BJ (cell line): ENCODE measurements at regions not wholly inside any gene's neighbourhood (a gene's known extent, or its start where the extent isn't known, plus 50 kb on each side); places are given as distances from the start of the nearest gene placed in this dataset.

Experiments used
- CTCF ChIA-PET: fragments of 350-600 bp; formaldehyde crosslinking; extraction: SDS; loops from one replicate; lab custom pipeline; 2021; ENCODE audit warnings: antibody characterized with exemption, inconsistent platforms; lab: Yijun Ruan, JAX
- POLR2A ChIA-PET: fragments of 300-600 bp; sonication (Branson Sonifier 250); formaldehyde crosslinking; extraction: SDS; loops from one replicate; lab custom pipeline; 2021; ENCODE audit warnings: antibody characterized with exemption; lab: Charles Lee
- DNase-seq: peaks from one replicate; pipeline ENCODE4 v3.0.0-alpha.2; 2011; ENCODE audit warnings: low read depth
- H3K27me3 ChIP-seq: 2 replicates; pipeline ENCODE4 v1.6.0; 2011; ENCODE audit warnings: low read length; ENCODE audit not compliant: control insufficient read depth, insufficient read depth
- H3K36me3 ChIP-seq: 2 replicates; pipeline ENCODE4 v1.5.1; 2011; ENCODE audit warnings: low read length; ENCODE audit not compliant: control insufficient read depth, insufficient read depth
- H3K4me3 ChIP-seq: 2 replicates; pipeline ENCODE4 v1.5.1; 2011; ENCODE audit warnings: low read depth, mild to moderate bottlenecking, control low read depth, low read length
- CTCF ChIP-seq: IDR thresholded peaks from 2 replicates; pipeline ENCODE4 v1.5.1; 2011; ENCODE audit warnings: low read depth, mild to moderate bottlenecking, control low read depth, inconsistent platforms, low read length, moderate library complexity; ENCODE audit not compliant: insufficient read depth

DNA sequence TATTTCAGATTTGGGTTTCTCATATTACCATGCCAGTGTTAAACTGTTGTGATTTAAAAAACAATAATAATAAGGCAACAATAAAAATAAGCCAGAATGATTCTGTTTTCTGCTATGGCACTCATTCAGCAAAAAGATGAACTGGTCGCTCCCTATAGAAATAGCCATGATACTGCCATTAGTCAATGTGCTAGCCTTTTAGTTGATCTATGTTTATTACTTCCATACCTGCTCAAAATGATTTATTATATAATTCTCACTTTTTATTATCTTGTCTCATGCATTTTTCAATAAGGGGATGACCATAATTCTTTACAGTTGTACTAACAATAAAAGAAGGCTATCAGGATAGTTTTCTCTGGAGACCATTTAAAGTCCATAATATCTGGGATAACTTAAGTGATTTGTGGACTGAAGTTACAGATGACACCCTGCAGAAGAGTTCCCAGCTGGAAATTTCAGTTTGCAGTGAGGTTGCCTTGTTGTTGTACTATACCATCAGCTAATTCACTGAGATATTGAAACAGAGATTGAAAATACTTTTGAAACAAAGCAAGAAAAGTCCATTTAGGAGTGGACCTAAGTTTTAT is 334.3 kb downstream of the GABRB2 start:
- H3K27me3 ChIP-seq: no peaks in the 10 kb centered on the region
- no peak for DNase-seq
- H3K36me3 ChIP-seq: no peaks in the 10 kb centered on the region
- TF ChIP-seq CTCF: no peak
- POLR2A ChIA-PET: no interaction called here
- CTCF ChIA-PET: no interaction called here
- H3K4me3 ChIP-seq: no peak overlapping the region

GRCh38 chr5:161201558-161201957 is 345.0 kb downstream of the GABRB2 start:
- CTCF ChIA-PET: no interaction called here
- POLR2A ChIA-PET: no interaction called here
- no peak for TF ChIP-seq CTCF
- no peak overlapping the region for H3K4me3 ChIP-seq
- no peaks in the 10 kb centered on the region for H3K27me3 ChIP-seq
- DNase-seq: no peak
- H3K36me3 ChIP-seq: no peaks in the 10 kb centered on the region

DNA sequence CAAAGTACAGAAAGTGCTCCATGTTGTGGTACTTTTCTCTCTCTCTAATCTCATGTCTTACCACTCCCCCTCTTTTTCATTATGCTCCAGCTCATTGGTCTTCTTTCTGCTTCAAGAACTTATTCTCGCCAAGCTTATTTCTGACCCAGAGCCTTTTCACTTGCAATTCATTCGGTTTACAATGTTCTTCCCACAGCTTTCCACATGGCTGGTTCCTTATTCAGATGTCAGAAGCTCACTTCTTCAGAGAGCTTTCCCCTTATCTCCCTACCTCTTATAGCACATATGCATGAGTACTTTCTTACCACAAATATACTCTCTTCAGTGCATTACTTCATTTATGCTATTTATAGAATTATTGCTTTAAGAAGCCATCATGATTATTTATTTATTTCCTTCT is 338.8 kb upstream of the ATP10B start:
- Histone ChIP-seq H3K36me3 (no peaks in the 10 kb centered on the region), H3K4me3 (no peak overlapping the region), H3K27me3 (no peaks in the 10 kb centered on the region)
- no peak for DNase-seq
- TF ChIP-seq CTCF: no peak
- POLR2A ChIA-PET: no interaction called here
- CTCF ChIA-PET: no interaction called here

DNA sequence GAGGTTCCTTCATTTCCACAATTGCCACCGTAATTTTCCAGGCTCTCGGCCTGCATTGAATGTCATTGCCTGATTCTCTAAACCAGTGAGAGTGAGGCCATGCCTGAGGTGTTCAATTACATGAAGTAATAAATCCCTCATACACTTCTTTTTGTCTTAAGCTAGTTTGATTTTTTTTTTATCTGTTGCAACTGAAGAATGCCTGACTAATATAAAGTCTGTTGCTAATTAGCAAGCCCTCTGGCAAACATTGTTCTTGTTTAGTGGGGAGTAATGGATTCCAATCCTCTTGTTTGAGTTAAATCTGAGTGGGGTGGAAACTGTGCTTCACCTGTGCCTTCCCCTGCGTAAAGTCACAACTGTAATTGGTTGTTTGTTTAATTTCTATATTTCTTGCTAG is 338.1 kb upstream of the ATP10B start:
- ChIA-PET POLR2A (no interaction called here), CTCF (no interaction called here)
- Histone ChIP-seq H3K36me3 (no peaks in the 10 kb centered on the region), H3K4me3 (no peak overlapping the region), H3K27me3 (no peaks in the 10 kb centered on the region)
- no peak for DNase-seq
- no peak for TF ChIP-seq CTCF

GRCh38 chr5:161189452-161189851 is 337.4 kb upstream of the ATP10B start:
- H3K4me3 ChIP-seq: no peak overlapping the region
- ChIA-PET CTCF (no interaction called here), POLR2A (no interaction called here)
- no peak for DNase-seq
- no peaks in the 10 kb centered on the region for H3K36me3 ChIP-seq
- TF ChIP-seq CTCF: no peak
- no peaks in the 10 kb centered on the region for H3K27me3 ChIP-seq
